MM.1S (cell line): ENCODE measurements at regions not wholly inside any gene's neighbourhood (a gene's known extent, or its start where the extent isn't known, plus 50 kb on each side); places are given as distances from the start of the nearest gene placed in this dataset.

Experiments used
- DNase-seq: peaks from one replicate; pipeline ENCODE4 v3.0.0-alpha.2; 2015
- H2AFZ ChIP-seq: fragments of 300-600 bp; sonication (generic); 2 replicates; pipeline ENCODE4 v1.6.0; 2016; ENCODE audit warnings: antibody characterized with exemption, low read length
- H3F3A ChIP-seq: fragments of 300-600 bp; sonication (generic); 2 replicates; pipeline ENCODE4 v1.6.1; 2016; ENCODE audit warnings: mild to moderate bottlenecking, antibody characterized with exemption, low read length, moderate library complexity, mixed read lengths; ENCODE audit not compliant: insufficient read depth
- H3K27ac ChIP-seq: fragments of 300-600 bp; sonication (generic); 2 replicates; pipeline ENCODE4 v1.5.1; 2016; ENCODE audit warnings: mild to moderate bottlenecking, low read length
- H3K27me3 ChIP-seq: fragments of 300-600 bp; sonication (generic); replicated peaks from 2 replicates; pipeline ENCODE4 v1.6.0; 2016; ENCODE audit warnings: low read length; ENCODE audit not compliant: insufficient read depth
- H3K36me3 ChIP-seq: fragments of 300-600 bp; sonication (generic); replicated peaks from 2 replicates; pipeline ENCODE4 v1.6.1; 2016; ENCODE audit warnings: mild to moderate bottlenecking, low read length, mixed read lengths; ENCODE audit not compliant: insufficient read depth
- H3K4me1 ChIP-seq: fragments of 300-600 bp; sonication (generic); 2 replicates; pipeline ENCODE4 v1.6.1; 2016; ENCODE audit warnings: low read length, mixed read lengths
- H3K4me2 ChIP-seq: fragments of 300-600 bp; sonication (generic); 2 replicates; pipeline ENCODE4 v1.6.0; 2016; ENCODE audit warnings: low read depth, low read length
- H3K4me3 ChIP-seq: fragments of 300-600 bp; sonication (generic); 2 replicates; pipeline ENCODE4 v1.5.1; 2016; ENCODE audit warnings: low read length, mixed read lengths
- H3K79me2 ChIP-seq: fragments of 300-600 bp; sonication (generic); 2 replicates; pipeline ENCODE4 v1.6.1; 2016; ENCODE audit warnings: mixed run types, low read length, mixed read lengths
- H3K9ac ChIP-seq: fragments of 300-600 bp; sonication (generic); 2 replicates; pipeline ENCODE4 v1.6.1; 2016; ENCODE audit warnings: low read length, mixed read lengths
- H3K9me2 ChIP-seq: fragments of 300-600 bp; sonication (generic); replicated peaks from 2 replicates; pipeline ENCODE4 v1.6.1; 2016; ENCODE audit warnings: mild to moderate bottlenecking, low read length, mixed read lengths; ENCODE audit not compliant: insufficient read depth
- H3K9me3 ChIP-seq: fragments of 300-600 bp; sonication (generic); replicated peaks from 2 replicates; pipeline ENCODE4 v1.6.1; 2016; ENCODE audit warnings: mild to moderate bottlenecking, low read length, mixed read lengths; ENCODE audit not compliant: insufficient read depth
- H4K20me1 ChIP-seq: fragments of 300-600 bp; sonication (generic); 2 replicates; pipeline ENCODE4 v1.6.1; 2016; ENCODE audit warnings: mild to moderate bottlenecking, low read length, moderate library complexity, mixed read lengths; ENCODE audit not compliant: insufficient read depth
- CTCF ChIP-seq: fragments of 300-600 bp; sonication (generic); IDR thresholded peaks from 2 replicates; pipeline ENCODE4 v1.5.1; 2016; ENCODE audit warnings: antibody characterized with exemption, low read length, mixed read lengths
- EZH2 ChIP-seq: fragments of 300-600 bp; sonication (generic); optimal IDR thresholded peaks from 2 replicates; pipeline ENCODE3; 2017; ENCODE audit warnings: low read depth, mild to moderate bottlenecking, antibody characterized with exemption, low read length, mixed read lengths
- EZH2phosphoT487 ChIP-seq: fragments of 300-600 bp; sonication (generic); IDR thresholded peaks from 2 replicates; pipeline ENCODE4 v1.6.1; 2018; ENCODE audit warnings: antibody characterized with exemption, low read length

GRCh38 chr5:89279391-89280036 is 396.5 kb upstream of the MEF2C start:
- no peak for DNase-seq
- no peaks in the 10 kb centered on the region for H3K79me2 ChIP-seq
- no peaks in the 10 kb centered on the region for H3K27me3 ChIP-seq
- H3K4me1 ChIP-seq, result peaks cover 35% of the 10 kb centered on the region
- TF ChIP-seq EZH2, result no peak
- TF ChIP-seq EZH2phosphoT487, result no peak
- TF ChIP-seq CTCF, result no peak
- no peak overlapping the region for H3K4me2 ChIP-seq
- H3F3A ChIP-seq, result no peaks in the 10 kb centered on the region
- no peaks in the 10 kb centered on the region for H3K9me3 ChIP-seq
- no peaks in the 10 kb centered on the region for H3K9me2 ChIP-seq
- H3K27ac ChIP-seq, result no peak overlapping the region
- no peaks in the 10 kb centered on the region for H3K36me3 ChIP-seq
- no peak overlapping the region for H2AFZ ChIP-seq
- no peak overlapping the region for H3K9ac ChIP-seq
- no peak overlapping the region for H3K4me3 ChIP-seq
- H4K20me1 ChIP-seq, result no peaks in the 10 kb centered on the region

GRCh38 chr5:89277816-89278215 is 394.8 kb upstream of the MEF2C start:
- Histone ChIP-seq H3K4me2 (no peak overlapping the region), H3K36me3 (no peaks in the 10 kb centered on the region), H3K27me3 (no peaks in the 10 kb centered on the region), H3K9ac (no peak overlapping the region), H3K27ac (no peak overlapping the region), H3K4me3 (no peak overlapping the region), H3K9me2 (no peaks in the 10 kb centered on the region), H2AFZ (no peak overlapping the region), H3K79me2 (no peaks in the 10 kb centered on the region), H3K9me3 (no peaks in the 10 kb centered on the region), H3K4me1 (peaks cover 42% of the 10 kb centered on the region), H3F3A (peaks cover 9% of the 10 kb centered on the region), H4K20me1 (no peaks in the 10 kb centered on the region)
- TF ChIP-seq EZH2phosphoT487, result no peak
- TF ChIP-seq CTCF, result no peak
- TF ChIP-seq EZH2, result no peak
- no peak for DNase-seq

GRCh38 chr5:89276566-89277305 is 393.8 kb upstream of the MEF2C start:
- Histone ChIP-seq H3K4me1 (peaks cover 42% of the 10 kb centered on the region), H3K4me2 (no peak overlapping the region), H3K27me3 (no peaks in the 10 kb centered on the region), H3K9ac (no peak overlapping the region), H3K27ac (no peak overlapping the region), H3K9me3 (no peaks in the 10 kb centered on the region), H2AFZ (no peak overlapping the region), H3K9me2 (no peaks in the 10 kb centered on the region), H4K20me1 (no peaks in the 10 kb centered on the region), H3F3A (peaks cover 20% of the 10 kb centered on the region), H3K36me3 (no peaks in the 10 kb centered on the region), H3K4me3 (no peak overlapping the region), H3K79me2 (no peaks in the 10 kb centered on the region)
- TF ChIP-seq EZH2 (no peak), CTCF (no peak), EZH2phosphoT487 (no peak)
- DNase-seq, result no peak
